ENCODE measurements at regions not wholly inside any gene's neighbourhood (a gene's known extent, or its start where the extent isn't known, plus 50 kb on each side); places are given as distances from the start of the nearest gene placed in this dataset.
A peak's percentile ranks its signal among the peaks of the same experiment; 100 is the strongest.

DNA sequence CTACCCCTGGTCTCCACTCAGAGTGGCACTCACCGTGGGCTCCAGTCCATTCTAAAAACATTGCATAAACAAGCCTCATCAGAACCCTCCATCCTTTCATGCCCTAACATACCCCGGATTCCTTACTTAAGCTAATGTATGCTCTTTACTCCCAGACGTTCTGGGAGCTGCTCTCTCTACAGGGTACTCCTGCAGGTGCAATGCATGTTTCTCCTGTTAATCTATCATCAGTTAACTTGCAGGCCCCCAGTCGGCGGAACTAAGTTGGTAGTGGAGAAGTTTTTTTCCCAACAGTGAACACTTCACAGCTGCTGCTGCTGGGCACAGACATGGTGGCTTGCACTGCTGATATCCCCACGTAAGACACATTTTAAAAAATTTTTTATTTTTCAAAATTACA is 161.6 kb upstream of the FAT1 start:
- Histone ChIP-seq H3K4me1 (ENCODE audit: insufficient read depth, low read length, poor library complexity, severe bottlenecking) (peaks cover 31% of the 10 kb centered on the region), H3K4me3 (ENCODE audit: low read depth, low read length, poor library complexity, severe bottlenecking) (no peak overlapping the region), H3K9me3 (ENCODE audit: low read depth, low read length, poor library complexity, severe bottlenecking) (no peaks in the 10 kb centered on the region), H3K27ac (ENCODE audit: low read depth, low read length, poor library complexity, severe bottlenecking) (no peak overlapping the region), H3K36me3 (ENCODE audit: insufficient read depth, low read length, poor library complexity, severe bottlenecking) (no peaks in the 10 kb centered on the region), H3K27me3 (replicated peaks; ENCODE audit: insufficient read depth, low read depth, low read length, poor library complexity) (no peaks in the 10 kb centered on the region)
- no peak for DNase-seq (ENCODE audit: low spot score)
- CTCF ChIA-PET = no interaction called here
- BruUV-seq (replicated peaks) = no TSS peak
- intact Hi-C loops (cut with micrococcal nuclease; ENCODE audit: unreplicated experiment) = loop anchor here (5.0 to 10.0 kb wide), 3 partner anchors 47 to 730 kb away; no protein-coding TSS in a partner anchor
- POLR2A ChIA-PET (ENCODE audit: low non-redundant PET) = no interaction called here
- TF ChIP-seq, protein P1, sequence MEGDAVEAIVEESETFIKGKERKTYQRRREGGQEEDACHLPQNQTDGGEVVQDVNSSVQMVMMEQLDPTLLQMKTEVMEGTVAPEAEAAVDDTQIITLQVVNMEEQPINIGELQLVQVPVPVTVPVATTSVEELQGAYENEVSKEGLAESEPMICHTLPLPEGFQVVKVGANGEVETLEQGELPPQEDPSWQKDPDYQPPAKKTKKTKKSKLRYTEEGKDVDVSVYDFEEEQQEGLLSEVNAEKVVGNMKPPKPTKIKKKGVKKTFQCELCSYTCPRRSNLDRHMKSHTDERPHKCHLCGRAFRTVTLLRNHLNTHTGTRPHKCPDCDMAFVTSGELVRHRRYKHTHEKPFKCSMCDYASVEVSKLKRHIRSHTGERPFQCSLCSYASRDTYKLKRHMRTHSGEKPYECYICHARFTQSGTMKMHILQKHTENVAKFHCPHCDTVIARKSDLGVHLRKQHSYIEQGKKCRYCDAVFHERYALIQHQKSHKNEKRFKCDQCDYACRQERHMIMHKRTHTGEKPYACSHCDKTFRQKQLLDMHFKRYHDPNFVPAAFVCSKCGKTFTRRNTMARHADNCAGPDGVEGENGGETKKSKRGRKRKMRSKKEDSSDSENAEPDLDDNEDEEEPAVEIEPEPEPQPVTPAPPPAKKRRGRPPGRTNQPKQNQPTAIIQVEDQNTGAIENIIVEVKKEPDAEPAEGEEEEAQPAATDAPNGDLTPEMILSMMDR (conservative IDR thresholded peaks at IDR 0.05; ENCODE audit: low read depth, low read length) = no peak
- TF ChIP-seq EZH2 (IDR thresholded peaks at IDR 0.05; ENCODE audit: borderline replicate concordance, low read depth, low read length, poor library complexity, severe bottlenecking) = no peak

DNA sequence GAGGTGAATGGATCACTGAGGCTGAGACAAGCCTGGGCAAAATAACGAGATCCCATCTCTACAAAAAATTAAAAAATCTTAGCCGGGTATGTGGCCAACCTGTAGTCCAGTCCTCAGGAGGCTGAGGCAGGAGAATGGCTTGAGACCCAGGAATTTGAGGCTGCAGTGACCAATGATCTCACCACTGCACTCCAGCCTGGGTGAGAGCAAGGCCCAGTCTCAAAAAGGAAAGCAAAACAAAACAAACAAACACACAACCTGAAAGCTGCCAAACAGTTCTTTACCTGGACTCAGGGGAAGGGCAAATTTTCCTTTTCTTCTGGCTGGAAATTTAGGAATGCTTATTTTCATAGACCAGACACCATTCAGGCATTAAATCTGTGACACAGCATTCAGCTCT is 163.1 kb upstream of the FAT1 start:
- Histone ChIP-seq H3K4me1 (ENCODE audit: insufficient read depth, low read length, poor library complexity, severe bottlenecking) (peaks cover 31% of the 10 kb centered on the region), H3K36me3 (ENCODE audit: insufficient read depth, low read length, poor library complexity, severe bottlenecking) (no peaks in the 10 kb centered on the region), H3K27me3 (replicated peaks; ENCODE audit: insufficient read depth, low read depth, low read length, poor library complexity) (no peaks in the 10 kb centered on the region), H3K27ac (ENCODE audit: low read depth, low read length, poor library complexity, severe bottlenecking) (peak overlapping the region; percentile 61), H3K9me3 (ENCODE audit: low read depth, low read length, poor library complexity, severe bottlenecking) (no peaks in the 10 kb centered on the region), H3K4me3 (ENCODE audit: low read depth, low read length, poor library complexity, severe bottlenecking) (no peak overlapping the region)
- CTCF ChIA-PET = no interaction called here
- POLR2A ChIA-PET (ENCODE audit: low non-redundant PET) = no interaction called here
- no TSS peak for BruUV-seq (replicated peaks)
- no peak for TF ChIP-seq EZH2 (IDR thresholded peaks at IDR 0.05; ENCODE audit: borderline replicate concordance, low read depth, low read length, poor library complexity, severe bottlenecking)
- TF ChIP-seq, protein P1 (conservative IDR thresholded peaks at IDR 0.05; ENCODE audit: low read depth, low read length) = no peak
- intact Hi-C loops (cut with micrococcal nuclease; ENCODE audit: unreplicated experiment) = loop anchor here (1.0 to 10.0 kb wide), 4 partner anchors 46 to 728 kb away; no protein-coding TSS in a partner anchor
- DNase-seq (ENCODE audit: low spot score) = no peak

DNA sequence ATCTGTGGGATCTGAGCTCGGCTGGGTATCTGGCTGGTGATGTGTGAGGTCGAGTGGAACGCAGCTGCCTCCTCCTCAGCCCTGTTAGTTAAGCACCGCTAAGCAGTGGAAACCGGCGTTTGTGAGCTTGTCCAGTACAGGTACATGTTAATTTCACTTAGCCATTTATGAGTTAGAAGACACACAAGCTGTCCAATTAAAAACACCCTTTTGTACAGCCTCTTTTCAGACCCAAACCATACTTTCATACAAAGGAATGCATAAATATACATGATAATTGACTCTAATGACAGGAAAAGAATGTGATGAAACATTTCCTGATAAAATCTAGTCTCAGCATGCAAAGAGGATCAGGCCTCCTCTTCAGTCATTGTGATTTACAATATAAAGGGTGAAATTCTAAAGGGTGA is 163.6 kb upstream of the FAT1 start:
- ChIA-PET CTCF (interaction anchor here (0.6 kb wide), 1 partner anchor 750 kb away, joined by 3 read pairs; no protein-coding TSS in a partner anchor), POLR2A (ENCODE audit: low non-redundant PET) (no interaction called here)
- BruUV-seq (replicated peaks) = no TSS peak
- TF ChIP-seq, protein P1 (conservative IDR thresholded peaks at IDR 0.05; ENCODE audit: low read depth, low read length) = no peak
- no peak for TF ChIP-seq EZH2 (IDR thresholded peaks at IDR 0.05; ENCODE audit: borderline replicate concordance, low read depth, low read length, poor library complexity, severe bottlenecking)
- H3K27ac ChIP-seq (ENCODE audit: low read depth, low read length, poor library complexity, severe bottlenecking) = peak overlapping the region; percentile 65
- intact Hi-C loops (cut with micrococcal nuclease; ENCODE audit: unreplicated experiment) = loop anchor here (1.0 to 10.0 kb wide), 4 partner anchors 45 to 728 kb away; no protein-coding TSS in a partner anchor
- DNase-seq (ENCODE audit: low spot score) = peak; percentile 97
- H3K4me3 ChIP-seq (ENCODE audit: low read depth, low read length, poor library complexity, severe bottlenecking) = no peak overlapping the region
- peaks cover 31% of the 10 kb centered on the region for H3K4me1 ChIP-seq (ENCODE audit: insufficient read depth, low read length, poor library complexity, severe bottlenecking)
- no peaks in the 10 kb centered on the region for H3K27me3 ChIP-seq (replicated peaks; ENCODE audit: insufficient read depth, low read depth, low read length, poor library complexity)
- H3K36me3 ChIP-seq (ENCODE audit: insufficient read depth, low read length, poor library complexity, severe bottlenecking) = no peaks in the 10 kb centered on the region
- no peaks in the 10 kb centered on the region for H3K9me3 ChIP-seq (ENCODE audit: low read depth, low read length, poor library complexity, severe bottlenecking)

All from A673 (cell line).